ENCODE measurements at regions not wholly inside any gene's neighbourhood (a gene's known extent, or its start where the extent isn't known, plus 50 kb on each side); places are given as distances from the start of the nearest gene placed in this dataset.
"Not testable (repeated sequence)": the region's sequence is repeated elsewhere in the genome, so short reads cannot be mapped to it uniquely, and the experiment has no call there.

- TF ChIP-seq RAD21 (IDR thresholded peaks at IDR 0.05; ENCODE audit: low read depth) = no peak
Observed at GRCh38 chr12:60760965-60761364, 1165.1 kb downstream of the SLC16A7 start (continued).

GRCh38 chr12:60801166-60801565 is 1205.3 kb downstream of the SLC16A7 start:
- H3K79me2 ChIP-seq (ENCODE audit: insufficient read depth, low read length); H3K4me3 ChIP-seq (replicated peaks in 1 of 2; ENCODE audit: low read depth in 1 of 2, low read length in 2 of 2); H3K27me3 ChIP-seq (ENCODE audit: insufficient read depth, low read length); ATAC-seq; H3K4me1 ChIP-seq (ENCODE audit: control insufficient read depth in 1 of 2, insufficient read depth in 2 of 2, low read length in 2 of 2); H3K9me3 ChIP-seq (ENCODE audit: control insufficient read depth in 1 of 2, insufficient read depth in 1 of 2, low read depth in 1 of 2, low read length in 2 of 2); RAD21 ChIA-PET (ENCODE audit: low non-redundant PET in 1 of 2, low total read pairs in 2 of 2, uncharacterized antibody in 2 of 2, unreplicated experiment in 2 of 2); BruUV-seq (replicated peaks); intact Hi-C loops (cut with micrococcal nuclease); H4K20me1 ChIP-seq (ENCODE audit: insufficient read depth); H3K36me3 ChIP-seq (ENCODE audit: control insufficient read depth in 1 of 2, insufficient read depth in 2 of 2, low read length in 2 of 2); H2AFZ ChIP-seq (ENCODE audit: low read depth, low read length, poor library complexity, severe bottlenecking); DNase-seq (ENCODE audit: low read depth, low spot score); H3K9ac ChIP-seq (ENCODE audit: low read length); H3K9me2 ChIP-seq (ENCODE audit: insufficient read depth); CTCF ChIA-PET; H3K4me2 ChIP-seq (ENCODE audit: low read length); POLR2A ChIA-PET; H3K27ac ChIP-seq (ENCODE audit: low read depth, low read length): not testable (repeated sequence)

- RAD21 ChIA-PET (ENCODE audit: low non-redundant PET in 1 of 2, low total read pairs in 2 of 2, uncharacterized antibody in 2 of 2, unreplicated experiment in 2 of 2) = no interaction called here
- no peak for DNase-seq (ENCODE audit: low read depth, low spot score)
- Histone ChIP-seq H3K4me3 (replicated peaks in 1 of 2; ENCODE audit: low read depth in 1 of 2, low read length in 2 of 2) (no peak overlapping the region), H3K27ac (ENCODE audit: low read depth, low read length) (no peak overlapping the region), H3K27me3 (ENCODE audit: insufficient read depth, low read length) (no peaks in the 10 kb centered on the region), H3K9me3 (ENCODE audit: control insufficient read depth in 1 of 2, insufficient read depth in 1 of 2, low read depth in 1 of 2, low read length in 2 of 2) (no peaks in the 10 kb centered on the region), H3K9me2 (ENCODE audit: insufficient read depth) (no peaks in the 10 kb centered on the region), H3K79me2 (ENCODE audit: insufficient read depth, low read length) (no peaks in the 10 kb centered on the region), H2AFZ (ENCODE audit: low read depth, low read length, poor library complexity, severe bottlenecking) (no peak overlapping the region), H3K9ac (ENCODE audit: low read length) (no peak overlapping the region), H4K20me1 (ENCODE audit: insufficient read depth) (no peaks in the 10 kb centered on the region; the same call in 1 of the 2 replicates), H3K4me2 (ENCODE audit: low read length) (no peak overlapping the region), H3K4me1 (ENCODE audit: control insufficient read depth in 1 of 2, insufficient read depth in 2 of 2, low read length in 2 of 2) (no peaks in the 10 kb centered on the region), H3K36me3 (ENCODE audit: control insufficient read depth in 1 of 2, insufficient read depth in 2 of 2, low read length in 2 of 2) (no peaks in the 10 kb centered on the region)
- intact Hi-C loops (cut with micrococcal nuclease) = no loop called here
- CTCF ChIA-PET = no interaction called here
- no peak for TF ChIP-seq EZH2phosphoT487 (IDR thresholded peaks at IDR 0.05; ENCODE audit: borderline replicate concordance)
- TF ChIP-seq ATF3 (IDR thresholded peaks at IDR 0.05) = no peak
- TF ChIP-seq EZH2 (IDR thresholded peaks at IDR 0.05) = no peak
- no peak for TF ChIP-seq ZFX (IDR thresholded peaks at IDR 0.05)
- TF ChIP-seq ZNF274 (IDR thresholded peaks at IDR 0.05; ENCODE audit: low read depth, low read length) = no peak
- TF ChIP-seq CEBPB (IDR thresholded peaks at IDR 0.05; ENCODE audit: low read depth) = no peak
- no peak for TF ChIP-seq MAX (IDR thresholded peaks at IDR 0.05)
- no peak for TF ChIP-seq REST (IDR thresholded peaks at IDR 0.05; ENCODE audit: low read depth)
- TF ChIP-seq POLR2A (IDR thresholded peaks at IDR 0.05; ENCODE audit: borderline replicate concordance, extremely low read depth, insufficient read depth, insufficient read length) = no peak
- TF ChIP-seq SP1 (IDR thresholded peaks at IDR 0.05; ENCODE audit: low read depth) = no peak
- TF ChIP-seq FOSL1 (IDR thresholded peaks at IDR 0.05; ENCODE audit: low read depth) = no peak
- TF ChIP-seq TCF7L2 (IDR thresholded peaks at IDR 0.05; ENCODE audit: borderline replicate concordance, extremely low read depth, insufficient read depth, insufficient read length) = no peak
- TF ChIP-seq ELF1 (IDR thresholded peaks at IDR 0.05; ENCODE audit: borderline replicate concordance, low read depth) = no peak
- no peak for TF ChIP-seq YY1 (IDR thresholded peaks at IDR 0.05; ENCODE audit: extremely low read depth, insufficient replicate concordance, low read depth, low read length)
- no peak for TF ChIP-seq SRF (IDR thresholded peaks at IDR 0.05; ENCODE audit: low read depth)
- TF ChIP-seq POLR2AphosphoS5 (IDR thresholded peaks at IDR 0.05; ENCODE audit: low read depth, low read length) = no peak
- no peak for TF ChIP-seq JUND (IDR thresholded peaks at IDR 0.05)
- no peak for TF ChIP-seq RAD21 (IDR thresholded peaks at IDR 0.05; ENCODE audit: low read depth)
- ATAC-seq = no peak
- POLR2A ChIA-PET = no interaction called here
- BruUV-seq (replicated peaks) = no TSS peak
Observed at GRCh38 chr12:60803147-60803546, 1207.3 kb downstream of the SLC16A7 start.
